ENCODE measurements at regions not wholly inside any gene's neighbourhood (a gene's known extent, or its start where the extent isn't known, plus 50 kb on each side); places are given as distances from the start of the nearest gene placed in this dataset.

DNA sequence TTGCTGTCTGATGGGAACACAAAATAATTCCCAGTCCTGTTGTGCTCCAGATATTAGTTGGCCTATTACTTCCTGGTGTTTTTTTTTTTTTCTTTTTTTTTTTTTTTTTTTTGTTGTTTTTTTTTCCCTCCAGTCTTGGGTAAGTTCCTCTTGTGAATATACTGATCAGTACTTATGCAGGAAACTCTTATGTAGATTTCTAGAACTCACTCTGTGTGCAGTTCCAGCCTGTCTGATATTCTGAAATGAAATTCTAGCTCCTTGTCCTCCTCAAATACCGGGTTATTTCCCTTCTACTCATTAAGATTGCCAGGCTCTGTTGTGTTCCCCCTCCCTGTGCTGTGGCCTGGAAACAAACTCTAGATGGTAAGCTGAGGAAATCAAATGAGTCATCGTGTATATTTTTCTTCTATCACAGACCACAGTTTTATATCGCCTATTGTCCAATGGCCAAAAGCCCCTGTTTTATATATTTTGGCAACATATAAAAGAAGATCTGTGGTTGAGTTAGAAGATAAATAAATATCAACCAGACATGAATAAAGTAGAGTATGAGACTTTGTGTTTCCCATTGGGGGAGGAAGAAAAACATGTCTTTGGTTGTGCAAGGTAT, 124.3 kb upstream of the UGT8 start:
- TF ChIP-seq CHD2 (IDR thresholded peaks at IDR 0.05; ENCODE audit: low read length): no peak
- TF ChIP-seq, protein P1, sequence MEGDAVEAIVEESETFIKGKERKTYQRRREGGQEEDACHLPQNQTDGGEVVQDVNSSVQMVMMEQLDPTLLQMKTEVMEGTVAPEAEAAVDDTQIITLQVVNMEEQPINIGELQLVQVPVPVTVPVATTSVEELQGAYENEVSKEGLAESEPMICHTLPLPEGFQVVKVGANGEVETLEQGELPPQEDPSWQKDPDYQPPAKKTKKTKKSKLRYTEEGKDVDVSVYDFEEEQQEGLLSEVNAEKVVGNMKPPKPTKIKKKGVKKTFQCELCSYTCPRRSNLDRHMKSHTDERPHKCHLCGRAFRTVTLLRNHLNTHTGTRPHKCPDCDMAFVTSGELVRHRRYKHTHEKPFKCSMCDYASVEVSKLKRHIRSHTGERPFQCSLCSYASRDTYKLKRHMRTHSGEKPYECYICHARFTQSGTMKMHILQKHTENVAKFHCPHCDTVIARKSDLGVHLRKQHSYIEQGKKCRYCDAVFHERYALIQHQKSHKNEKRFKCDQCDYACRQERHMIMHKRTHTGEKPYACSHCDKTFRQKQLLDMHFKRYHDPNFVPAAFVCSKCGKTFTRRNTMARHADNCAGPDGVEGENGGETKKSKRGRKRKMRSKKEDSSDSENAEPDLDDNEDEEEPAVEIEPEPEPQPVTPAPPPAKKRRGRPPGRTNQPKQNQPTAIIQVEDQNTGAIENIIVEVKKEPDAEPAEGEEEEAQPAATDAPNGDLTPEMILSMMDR (IDR thresholded peaks at IDR 0.05; ENCODE audit: control extremely low read depth in 1 of 3, insufficient read depth in 1 of 3, low read depth in 1 of 3, low read length in 3 of 3): no peak
- TF ChIP-seq BCL11A (IDR thresholded peaks at IDR 0.05; ENCODE audit: low read depth in 2 of 2, low read length in 2 of 2): no peak
- no peak for TF ChIP-seq POLR2A (IDR thresholded peaks at IDR 0.05; ENCODE audit: control extremely low read depth in 1 of 2, low read depth in 2 of 2, low read length in 2 of 2)
- TF ChIP-seq ZNF274 (IDR thresholded peaks at IDR 0.05; ENCODE audit: borderline replicate concordance, extremely low read depth, low read length): no peak
- TF ChIP-seq GABPA (IDR thresholded peaks at IDR 0.05; ENCODE audit: borderline replicate concordance, insufficient read depth, low read length): no peak
- no peak for TF ChIP-seq EP300 (IDR thresholded peaks at IDR 0.05; ENCODE audit: borderline replicate concordance in 1 of 2, low read depth in 2 of 2, low read length in 2 of 2)
- no peak for TF ChIP-seq SP2 (IDR thresholded peaks at IDR 0.05; ENCODE audit: low read length)

All from H1 (cell line).